Astrocyte (in vitro differentiated cells and primary cell): ENCODE measurements at regions not wholly inside any gene's neighbourhood (a gene's known extent, or its start where the extent isn't known, plus 50 kb on each side); places are given as distances from the start of the nearest gene placed in this dataset.

Source experiments
- EZH2 ChIP-seq: IDR thresholded peaks from 2 replicates; pipeline ENCODE4 v1.6.1; 2012; ENCODE audit warnings: mild to moderate bottlenecking, low read length, inconsistent platforms; ENCODE audit not compliant: insufficient read depth
- TF ChIP-seq, protein P1 (sequence below): IDR thresholded peaks from 2 replicates; pipeline ENCODE4 v1.5.1; 2011; ENCODE audit warnings: low read depth, mild to moderate bottlenecking, inconsistent platforms, low read length, moderate library complexity; ENCODE audit not compliant: insufficient read depth

DNA sequence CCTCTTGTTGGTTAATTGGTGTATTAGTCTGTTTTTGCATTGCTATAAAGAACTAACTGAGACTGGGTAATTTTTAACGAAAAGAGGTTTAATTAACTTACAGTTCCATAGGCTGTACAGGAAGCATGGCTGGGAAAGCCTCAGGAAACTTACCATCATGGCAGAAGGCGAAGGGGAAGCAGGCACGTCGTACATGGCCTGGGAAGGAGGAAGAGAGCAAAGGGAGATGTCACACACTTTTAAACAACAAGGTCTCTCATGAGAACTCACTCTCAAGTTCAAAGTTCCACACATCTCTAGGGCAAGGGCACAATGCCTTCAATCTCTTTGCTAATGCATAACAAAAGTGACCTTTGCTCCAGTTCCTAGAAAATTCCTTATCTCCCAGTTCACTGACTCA is 125.0 kb upstream of the IRX5 start:
- TF ChIP-seq, protein P1, sequence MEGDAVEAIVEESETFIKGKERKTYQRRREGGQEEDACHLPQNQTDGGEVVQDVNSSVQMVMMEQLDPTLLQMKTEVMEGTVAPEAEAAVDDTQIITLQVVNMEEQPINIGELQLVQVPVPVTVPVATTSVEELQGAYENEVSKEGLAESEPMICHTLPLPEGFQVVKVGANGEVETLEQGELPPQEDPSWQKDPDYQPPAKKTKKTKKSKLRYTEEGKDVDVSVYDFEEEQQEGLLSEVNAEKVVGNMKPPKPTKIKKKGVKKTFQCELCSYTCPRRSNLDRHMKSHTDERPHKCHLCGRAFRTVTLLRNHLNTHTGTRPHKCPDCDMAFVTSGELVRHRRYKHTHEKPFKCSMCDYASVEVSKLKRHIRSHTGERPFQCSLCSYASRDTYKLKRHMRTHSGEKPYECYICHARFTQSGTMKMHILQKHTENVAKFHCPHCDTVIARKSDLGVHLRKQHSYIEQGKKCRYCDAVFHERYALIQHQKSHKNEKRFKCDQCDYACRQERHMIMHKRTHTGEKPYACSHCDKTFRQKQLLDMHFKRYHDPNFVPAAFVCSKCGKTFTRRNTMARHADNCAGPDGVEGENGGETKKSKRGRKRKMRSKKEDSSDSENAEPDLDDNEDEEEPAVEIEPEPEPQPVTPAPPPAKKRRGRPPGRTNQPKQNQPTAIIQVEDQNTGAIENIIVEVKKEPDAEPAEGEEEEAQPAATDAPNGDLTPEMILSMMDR: no peak
- TF ChIP-seq EZH2: no peak
